HCT116 (cell line): ENCODE measurements at regions not wholly inside any gene's neighbourhood (a gene's known extent, or its start where the extent isn't known, plus 50 kb on each side); places are given as distances from the start of the nearest gene placed in this dataset.
"Not testable (repeated sequence)": the region's sequence is repeated elsewhere in the genome, so short reads cannot be mapped to it uniquely, and the experiment has no call there.

Experiments
- ATAC-seq: fragments of 200-7000 bp; cut with Tn5 transposase; 2 replicates; pipeline ENCODE4 v1.9.1; 2020; ENCODE audit warnings: mild to moderate bottlenecking, moderate library complexity
- BruUV-seq: library from RNA; stranded (reverse); fragments of 400-500 nt; replicated peaks from 2 replicates; lab custom pipeline; 2021; lab: Mats Ljungman, UMichigan
- CTCF ChIA-PET: fragments of 300-600 bp; sonication (Branson Sonifier 250); formaldehyde crosslinking; loops from one replicate; lab custom pipeline; 2021; ENCODE audit warnings: antibody characterized with exemption; lab: Charles Lee
- POLR2A ChIA-PET: fragments of 300-600, 350-600 bp; sonication (Branson Sonifier 250); formaldehyde crosslinking; loops from one replicate; lab custom pipeline; 2021; ENCODE audit warnings: antibody characterized with exemption; lab: Charles Lee
- RAD21 ChIA-PET, 2 experiments: fragments of 300-600 bp; sonication (Branson Sonifier 250); formaldehyde crosslinking; loops; one replicate each; lab custom pipeline; 2023; ENCODE audit warnings: low total read pairs in 2 of 2; ENCODE audit not compliant: uncharacterized antibody in 2 of 2, unreplicated experiment in 2 of 2, low non-redundant PET in 1 of 2; lab: Charles Lee
- DNase-seq: peaks from one replicate; pipeline ENCODE4 v3.0.0-alpha.2; 2010; ENCODE audit warnings: low read depth, low spot score
- H2AFZ ChIP-seq: fragments of 200-600 bp; shearing (Covaris generic), sonication (generic); 2 replicates; pipeline ENCODE4 v1.6.1; 2017; ENCODE audit warnings: low read depth, mixed run types, mixed read lengths, antibody characterized with exemption, low read length; ENCODE audit not compliant: poor library complexity, severe bottlenecking
- H3K27ac ChIP-seq: 2 replicates; pipeline ENCODE4 v1.5.1; 2012; ENCODE audit warnings: low read depth, low read length
- H3K27me3 ChIP-seq: fragments of 200-600 bp; sonication (generic); 2 replicates; pipeline ENCODE4 v1.6.1; 2016; ENCODE audit warnings: mixed run types, low read length, mixed read lengths; ENCODE audit not compliant: insufficient read depth
- H3K36me3 ChIP-seq, 2 experiments: fragments of 200-500 bp in 1 of 2; fragments of 200-600 bp in 1 of 2; sonication (Bioruptor generic) in 1 of 2; sonication (generic) in 1 of 2; 2 replicates each; pipeline versions ENCODE4 v1.5.1 to v1.6.1; 2014 to 2016; ENCODE audit warnings: low read length in 2 of 2, inconsistent platforms in 1 of 2, mixed read lengths in 1 of 2, mixed run types in 1 of 2; ENCODE audit not compliant: insufficient read depth in 2 of 2, control insufficient read depth in 1 of 2
- H3K4me1 ChIP-seq, 2 experiments: fragments of 200-600 bp in 1 of 2; sonication (generic) in 1 of 2; 2 replicates each; pipeline versions ENCODE4 v1.5.1 to v1.6.1; 2012 to 2017; ENCODE audit warnings: low read length in 2 of 2, inconsistent platforms in 1 of 2, mild to moderate bottlenecking in 1 of 2, mixed read lengths in 1 of 2, mixed run types in 1 of 2, moderate library complexity in 1 of 2; ENCODE audit not compliant: insufficient read depth in 2 of 2, control insufficient read depth in 1 of 2
- H3K4me2 ChIP-seq: fragments of 200-600 bp; sonication (generic); 2 replicates; pipeline ENCODE4 v1.6.1; 2017; ENCODE audit warnings: mixed run types, low read length, mixed read lengths
- H3K4me3 ChIP-seq, 2 experiments: fragments of 200-600 bp in 1 of 2; sonication (generic) in 1 of 2; replicated peaks in 1 of 2; 2 replicates each; pipeline ENCODE4 v1.5.1; 2011 to 2016; ENCODE audit warnings: low read length in 2 of 2, control low read depth in 1 of 2, low read depth in 1 of 2, mild to moderate bottlenecking in 1 of 2, mixed read lengths in 1 of 2, mixed run types in 1 of 2
- H3K79me2 ChIP-seq: fragments of 200-600 bp; sonication (generic); 2 replicates; pipeline ENCODE4 v1.6.1; 2017; ENCODE audit warnings: mild to moderate bottlenecking, mixed run types, low read length, moderate library complexity, mixed read lengths; ENCODE audit not compliant: insufficient read depth
- H3K9ac ChIP-seq: fragments of 200-600 bp; sonication (generic); 2 replicates; pipeline ENCODE4 v1.6.1; 2016; ENCODE audit warnings: low read length, mixed read lengths
- H3K9me2 ChIP-seq: fragments of 200-600 bp; sonication (generic), shearing (Covaris generic); 2 replicates; pipeline ENCODE4 v1.6.1; 2017; ENCODE audit warnings: mixed run types, mild to moderate bottlenecking, moderate library complexity; ENCODE audit not compliant: insufficient read depth
- H3K9me3 ChIP-seq, 2 experiments: fragments of 200-500 bp in 1 of 2; fragments of 200-600 bp in 1 of 2; sonication (Bioruptor generic) in 1 of 2; sonication (generic) in 1 of 2; 2 replicates each; pipeline ENCODE4 v1.6.1; 2014 to 2017; ENCODE audit warnings: low read length in 2 of 2, mixed read lengths in 2 of 2, inconsistent platforms in 1 of 2, low read depth in 1 of 2, mild to moderate bottlenecking in 1 of 2, mixed run types in 1 of 2, moderate library complexity in 1 of 2; ENCODE audit not compliant: control insufficient read depth in 1 of 2, insufficient read depth in 1 of 2
- H4K20me1 ChIP-seq: fragments of 200-600 bp; sonication (generic), shearing (Covaris generic); 2 replicates; pipeline ENCODE4 v1.6.1; 2017; ENCODE audit warnings: mixed run types, mild to moderate bottlenecking, moderate library complexity; ENCODE audit not compliant: insufficient read depth
- CBX3 ChIP-seq: IDR thresholded peaks from 2 replicates; pipeline ENCODE4 v1.6.1; 2012; ENCODE audit warnings: low read depth
- EGR1 ChIP-seq: IDR thresholded peaks from 2 replicates; pipeline ENCODE4 v1.6.1; 2012; ENCODE audit warnings: low read depth
- POLR2A ChIP-seq: IDR thresholded peaks from 2 replicates; pipeline ENCODE4 v1.7.0; 2011; ENCODE audit warnings: borderline replicate concordance; ENCODE audit not compliant: insufficient read depth, insufficient read length; ENCODE audit errors: extremely low read depth
- ZFX ChIP-seq: fragments of 450-650 bp; IDR thresholded peaks from 2 replicates; pipeline ENCODE4 v1.6.1; 2017
- ZNF274 ChIP-seq: fragments of 200-500 bp; sonication (Bioruptor generic); IDR thresholded peaks from 2 replicates; pipeline ENCODE4 v1.6.1; 2014; ENCODE audit warnings: mild to moderate bottlenecking, low read depth, low read length, inconsistent platforms
- intact Hi-C: fragments of 100-400 bp; cut with micrococcal nuclease; formaldehyde crosslinking; loops from 2 replicates; pipeline ENCODE4 v1.10.0; 2022
- TF ChIP-seq, protein P1 (sequence below): IDR thresholded peaks from 2 replicates; pipeline ENCODE4 v1.6.1; 2012
- TF ChIP-seq, protein P2 (sequence below), 3 experiments: fragments of 200-600 bp in 1 of 3; sonication (generic) in 1 of 3; IDR thresholded peaks in 2 of 3; conservative IDR thresholded peaks in 1 of 3; 2 replicates each; pipeline ENCODE4 v1.5.1; 2012 to 2017; ENCODE audit warnings: low read depth in 2 of 3, low read length in 2 of 3, antibody characterized with exemption in 1 of 3, borderline replicate concordance in 1 of 3, control low read depth in 1 of 3, mild to moderate bottlenecking in 1 of 3, mixed read lengths in 1 of 3, mixed run types in 1 of 3, moderate library complexity in 1 of 3; ENCODE audit not compliant: insufficient read depth in 1 of 3

GRCh38 chr1:177640687-177641086 lies 329.2 kb downstream of the SEC16B start:
- CTCF ChIA-PET: no interaction called here
- Histone ChIP-seq H3K4me2 (no peak overlapping the region), H3K4me1 (no peaks in the 10 kb centered on the region)
- TF ChIP-seq EGR1 (no peak), POLR2A (no peak), CBX3 (no peak), ZFX (no peak), ZNF274 (no peak)
- TF ChIP-seq, protein P1, sequence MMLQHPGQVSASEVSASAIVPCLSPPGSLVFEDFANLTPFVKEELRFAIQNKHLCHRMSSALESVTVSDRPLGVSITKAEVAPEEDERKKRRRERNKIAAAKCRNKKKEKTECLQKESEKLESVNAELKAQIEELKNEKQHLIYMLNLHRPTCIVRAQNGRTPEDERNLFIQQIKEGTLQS: no peak
- TF ChIP-seq, protein P2, sequence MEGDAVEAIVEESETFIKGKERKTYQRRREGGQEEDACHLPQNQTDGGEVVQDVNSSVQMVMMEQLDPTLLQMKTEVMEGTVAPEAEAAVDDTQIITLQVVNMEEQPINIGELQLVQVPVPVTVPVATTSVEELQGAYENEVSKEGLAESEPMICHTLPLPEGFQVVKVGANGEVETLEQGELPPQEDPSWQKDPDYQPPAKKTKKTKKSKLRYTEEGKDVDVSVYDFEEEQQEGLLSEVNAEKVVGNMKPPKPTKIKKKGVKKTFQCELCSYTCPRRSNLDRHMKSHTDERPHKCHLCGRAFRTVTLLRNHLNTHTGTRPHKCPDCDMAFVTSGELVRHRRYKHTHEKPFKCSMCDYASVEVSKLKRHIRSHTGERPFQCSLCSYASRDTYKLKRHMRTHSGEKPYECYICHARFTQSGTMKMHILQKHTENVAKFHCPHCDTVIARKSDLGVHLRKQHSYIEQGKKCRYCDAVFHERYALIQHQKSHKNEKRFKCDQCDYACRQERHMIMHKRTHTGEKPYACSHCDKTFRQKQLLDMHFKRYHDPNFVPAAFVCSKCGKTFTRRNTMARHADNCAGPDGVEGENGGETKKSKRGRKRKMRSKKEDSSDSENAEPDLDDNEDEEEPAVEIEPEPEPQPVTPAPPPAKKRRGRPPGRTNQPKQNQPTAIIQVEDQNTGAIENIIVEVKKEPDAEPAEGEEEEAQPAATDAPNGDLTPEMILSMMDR (IDR thresholded peaks at IDR 0.05 in 2 of 3, conservative IDR thresholded peaks at IDR 0.05 in 1 of 3; ENCODE audit: borderline replicate concordance in 1 of 3, insufficient read depth in 1 of 3, low read depth in 2 of 3, low read length in 2 of 3): no peak
- TF ChIP-seq, all 23 proteins: peak for 0
- Histone ChIP-seq H3K27ac (no peak overlapping the region), H3K79me2 (no peaks in the 10 kb centered on the region), H3K27me3 (no peaks in the 10 kb centered on the region), H3K9ac (no peak overlapping the region), H3K9me3 (no peaks in the 10 kb centered on the region), H3K9me2 (no peaks in the 10 kb centered on the region), H3K4me3 (no peak overlapping the region), H2AFZ (no peak overlapping the region), H3K36me3 (no peaks in the 10 kb centered on the region), H4K20me1 (no peaks in the 10 kb centered on the region)
- BruUV-seq: no TSS peak
- DNase-seq: no peak
- intact Hi-C loops: no loop called here
- ATAC-seq: no peak
- ChIA-PET POLR2A (no interaction called here), RAD21 (no interaction called here)

- H4K20me1 ChIP-seq, POLR2A ChIA-PET, H3K4me3 ChIP-seq, RAD21 ChIA-PET, H3K79me2 ChIP-seq, H2AFZ ChIP-seq, H3K4me1 ChIP-seq, ATAC-seq, H3K36me3 ChIP-seq, H3K27ac ChIP-seq, H3K9me3 ChIP-seq, intact Hi-C loops, H3K9me2 ChIP-seq, H3K27me3 ChIP-seq, BruUV-seq, DNase-seq, CTCF ChIA-PET, H3K4me2 ChIP-seq, H3K9ac ChIP-seq: not testable (repeated sequence)
Observed at GRCh38 chr1:177634151-177634550, 335.7 kb downstream of the SEC16B start.
